ENCODE measurements at regions not wholly inside any gene's neighbourhood (a gene's known extent, or its start where the extent isn't known, plus 50 kb on each side); places are given as distances from the start of the nearest gene placed in this dataset.

DNA sequence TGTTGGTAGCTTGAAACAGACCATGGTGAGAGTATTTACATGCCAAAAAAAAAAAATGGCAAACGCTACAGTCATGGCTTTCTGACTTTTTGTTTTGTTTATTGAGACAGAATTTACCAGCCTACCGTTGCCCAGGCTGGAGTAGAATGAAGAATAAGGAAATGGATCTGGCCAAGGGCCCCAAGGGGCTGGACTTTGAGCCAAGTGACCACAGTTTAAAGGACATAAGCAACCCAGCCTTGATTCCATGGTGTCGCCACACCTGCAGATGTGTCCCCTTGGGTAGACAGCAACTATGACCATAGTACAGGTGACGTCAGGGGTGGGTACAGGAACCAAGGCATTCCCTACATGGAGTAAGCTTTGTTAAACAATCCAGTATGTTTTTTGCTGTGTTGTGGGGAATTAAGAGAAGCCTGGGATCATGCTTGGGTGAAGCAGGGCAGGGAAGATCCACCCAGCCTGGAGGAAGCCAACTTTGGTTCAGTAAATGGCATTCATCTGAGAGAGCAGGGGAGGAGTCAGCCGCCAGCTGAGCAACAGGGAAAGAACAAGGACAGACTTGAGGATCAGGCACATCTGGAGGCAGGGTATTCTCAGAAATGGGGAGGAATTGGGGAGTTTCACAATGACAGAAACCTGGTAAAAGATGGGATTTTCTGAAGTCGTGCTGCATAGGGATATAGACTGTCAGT is 110.3 kb upstream of the SH3BP4 start:
- no peak overlapping the region for H3K27ac ChIP-seq
- TF ChIP-seq, protein P1, sequence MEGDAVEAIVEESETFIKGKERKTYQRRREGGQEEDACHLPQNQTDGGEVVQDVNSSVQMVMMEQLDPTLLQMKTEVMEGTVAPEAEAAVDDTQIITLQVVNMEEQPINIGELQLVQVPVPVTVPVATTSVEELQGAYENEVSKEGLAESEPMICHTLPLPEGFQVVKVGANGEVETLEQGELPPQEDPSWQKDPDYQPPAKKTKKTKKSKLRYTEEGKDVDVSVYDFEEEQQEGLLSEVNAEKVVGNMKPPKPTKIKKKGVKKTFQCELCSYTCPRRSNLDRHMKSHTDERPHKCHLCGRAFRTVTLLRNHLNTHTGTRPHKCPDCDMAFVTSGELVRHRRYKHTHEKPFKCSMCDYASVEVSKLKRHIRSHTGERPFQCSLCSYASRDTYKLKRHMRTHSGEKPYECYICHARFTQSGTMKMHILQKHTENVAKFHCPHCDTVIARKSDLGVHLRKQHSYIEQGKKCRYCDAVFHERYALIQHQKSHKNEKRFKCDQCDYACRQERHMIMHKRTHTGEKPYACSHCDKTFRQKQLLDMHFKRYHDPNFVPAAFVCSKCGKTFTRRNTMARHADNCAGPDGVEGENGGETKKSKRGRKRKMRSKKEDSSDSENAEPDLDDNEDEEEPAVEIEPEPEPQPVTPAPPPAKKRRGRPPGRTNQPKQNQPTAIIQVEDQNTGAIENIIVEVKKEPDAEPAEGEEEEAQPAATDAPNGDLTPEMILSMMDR (IDR thresholded peaks at IDR 0.05), result no peak
- H3K27me3 ChIP-seq, result no peaks in the 10 kb centered on the region
- peaks cover 0 to 7% of the 10 kb centered on the region in 2 donors for H3K4me1 ChIP-seq
- no peak for ATAC-seq
- H3K9me3 ChIP-seq, result no peaks in the 10 kb centered on the region
- intact Hi-C loops (cut with DNase I), result no loop called here
- DNase-seq, result no peak
- no peaks in the 10 kb centered on the region for H3K36me3 ChIP-seq
- no peak overlapping the region for H3K4me3 ChIP-seq

GRCh38 chr2:234840336-234840735 is 111.5 kb upstream of the SH3BP4 start:
- peaks cover 0 to 7% of the 10 kb centered on the region in 2 donors for H3K4me1 ChIP-seq
- TF ChIP-seq, protein P1 (IDR thresholded peaks at IDR 0.05), result no peak
- DNase-seq (peak in 1 of 4 donors; percentile 30), ATAC-seq (peak; percentile 78)
- H3K9me3 ChIP-seq, result no peaks in the 10 kb centered on the region
- no peaks in the 10 kb centered on the region for H3K27me3 ChIP-seq
- intact Hi-C loops (cut with DNase I), result no loop called here
- no peak overlapping the region for H3K27ac ChIP-seq
- no peak overlapping the region for H3K4me3 ChIP-seq
- H3K36me3 ChIP-seq, result no peaks in the 10 kb centered on the region

DNA sequence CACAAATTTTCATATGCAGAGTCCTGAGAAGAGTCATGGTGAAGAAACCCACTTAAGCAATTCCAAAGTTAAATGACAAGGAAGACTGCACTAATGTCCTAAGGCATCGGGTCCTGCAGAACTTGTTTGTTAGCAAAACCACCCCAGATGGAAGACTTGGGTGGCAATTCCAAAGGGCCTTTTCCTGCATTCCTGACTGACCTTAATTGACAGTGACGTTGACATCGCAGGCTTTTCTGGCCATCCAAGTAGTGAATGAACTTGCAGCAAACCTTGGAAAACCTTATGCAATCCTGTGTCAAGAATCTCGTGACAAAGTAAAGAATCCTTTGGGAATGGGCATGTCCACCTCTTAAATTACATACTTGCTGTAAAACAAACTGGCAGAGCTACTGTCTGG is 112.5 kb upstream of the SH3BP4 start:
- H3K4me1 ChIP-seq, result peaks cover 0 to 7% of the 10 kb centered on the region in 2 donors
- H3K27me3 ChIP-seq, result no peaks in the 10 kb centered on the region
- TF ChIP-seq, protein P1 (IDR thresholded peaks at IDR 0.05), result no peak
- intact Hi-C loops (cut with DNase I), result no loop called here
- no peaks in the 10 kb centered on the region for H3K36me3 ChIP-seq
- ATAC-seq, result no peak
- DNase-seq, result no peak
- H3K4me3 ChIP-seq, result no peak overlapping the region
- no peaks in the 10 kb centered on the region for H3K9me3 ChIP-seq
- no peak overlapping the region for H3K27ac ChIP-seq

GRCh38 chr2:234836271-234836670 is 115.5 kb upstream of the SH3BP4 start:
- ATAC-seq, result no peak
- no peaks in the 10 kb centered on the region for H3K27me3 ChIP-seq
- no peaks in the 10 kb centered on the region for H3K9me3 ChIP-seq
- TF ChIP-seq, protein P1 (IDR thresholded peaks at IDR 0.05), result no peak
- intact Hi-C loops (cut with DNase I), result no loop called here
- H3K27ac ChIP-seq, result no peak overlapping the region
- H3K36me3 ChIP-seq, result no peaks in the 10 kb centered on the region
- H3K4me3 ChIP-seq, result no peak overlapping the region
- H3K4me1 ChIP-seq, result peaks cover 0 to 7% of the 10 kb centered on the region in 2 donors
- no peak for DNase-seq

GRCh38 chr2:234835738-234836137 is 116.1 kb upstream of the SH3BP4 start:
- Histone ChIP-seq H3K27ac (no peak overlapping the region), H3K9me3 (no peaks in the 10 kb centered on the region), H3K4me1 (peaks cover 0 to 6% of the 10 kb centered on the region in 2 donors), H3K27me3 (no peaks in the 10 kb centered on the region), H3K4me3 (no peak overlapping the region), H3K36me3 (no peaks in the 10 kb centered on the region)
- intact Hi-C loops (cut with DNase I), result no loop called here
- ATAC-seq (no peak), DNase-seq (no peak)
- TF ChIP-seq, protein P1 (IDR thresholded peaks at IDR 0.05), result no peak

Measured in left lung (tissue), 4 donors.